ENCODE measurements at regions not wholly inside any gene's neighbourhood (a gene's known extent, or its start where the extent isn't known, plus 50 kb on each side); places are given as distances from the start of the nearest gene placed in this dataset.

DNA sequence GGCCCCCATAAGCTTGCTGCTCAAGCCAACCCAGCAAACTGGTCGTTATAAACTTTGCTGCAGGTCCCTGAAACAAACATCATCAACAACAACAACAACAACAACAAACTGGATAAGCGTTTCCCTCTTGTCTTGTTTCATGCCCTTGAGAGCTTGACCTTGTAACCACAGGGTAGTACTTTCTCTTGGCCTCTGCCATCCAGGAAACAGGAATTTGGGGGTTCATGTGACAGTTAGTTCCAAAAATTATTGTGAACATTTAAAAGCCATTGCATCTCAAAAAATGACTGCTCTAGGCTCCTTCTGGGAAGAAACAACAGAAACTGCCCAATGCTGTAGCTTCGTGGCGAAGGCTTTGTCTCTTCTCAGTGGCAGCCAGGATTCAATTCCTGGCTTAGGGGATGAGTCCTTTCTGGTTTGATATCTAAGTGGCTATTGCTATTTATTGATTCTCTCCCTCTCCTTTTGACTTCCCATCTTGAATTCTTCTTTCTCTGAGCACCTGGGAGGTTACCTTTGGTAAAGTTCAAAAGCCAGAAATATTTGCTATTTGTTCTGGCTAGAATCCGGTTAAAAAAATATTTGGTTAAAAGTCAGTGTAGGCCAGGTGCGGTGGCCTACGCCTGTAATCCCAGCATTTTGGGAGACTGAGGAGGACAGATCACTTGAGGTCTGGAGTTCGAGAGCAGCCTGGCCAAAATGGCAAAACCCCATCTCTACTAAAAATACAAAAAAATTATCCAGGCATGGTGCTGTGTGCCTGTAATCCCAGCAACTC lies 52.0 kb upstream of the CPM start:
- Histone ChIP-seq H3K4me3 (ENCODE audit: extremely low read depth in 1 of 4, insufficient read depth in 2 of 4, low read depth in 3 of 4, low read length in 4 of 4) (no peak overlapping the region), H3K9me3 (ENCODE audit: insufficient read depth in 2 of 2, low read depth in 1 of 2, low read length in 1 of 2) (peaks cover 6 to 16% of the 10 kb centered on the region in 2 experiments; a peak in 3 of 4 replicates), H3K23me2 (ENCODE audit: low read depth, low read length) (no peaks in the 10 kb centered on the region), H2BK15ac (ENCODE audit: low read length) (no peak overlapping the region), H2AK5ac (ENCODE audit: low read depth, low read length) (no peak overlapping the region), H3K36me3 (ENCODE audit: control insufficient read depth in 2 of 4, insufficient read depth in 4 of 4, low read length in 3 of 4) (no peaks in the 10 kb centered on the region), H2AFZ (ENCODE audit: low read length) (no peak overlapping the region), H3K56ac (replicated peaks; ENCODE audit: insufficient read length, low read depth, low read length) (no peak overlapping the region), H3K18ac (ENCODE audit: extremely low read depth, low read length) (no peak overlapping the region), H3K4me1 (replicated peaks in 1 of 4; ENCODE audit: control insufficient read depth in 3 of 4, insufficient read depth in 4 of 4, low read length in 3 of 4) (no peaks in the 10 kb centered on the region), H3K27ac (ENCODE audit: low read depth, low read length) (no peak overlapping the region), H3K4ac (replicated peaks; ENCODE audit: insufficient read length, low read depth, low read length) (no peak overlapping the region), H2BK120ac (replicated peaks; ENCODE audit: low read depth, low read length) (no peak overlapping the region), H3K23ac (ENCODE audit: insufficient read length) (no peak overlapping the region), H3K4me2 (ENCODE audit: insufficient read depth in 1 of 2, low read depth in 2 of 2, low read length in 2 of 2) (no peak overlapping the region), H2BK12ac (ENCODE audit: low read depth, low read length) (no peak overlapping the region), H3K14ac (ENCODE audit: insufficient read length) (no peak overlapping the region), H3K79me2 (ENCODE audit: control insufficient read depth in 1 of 2, insufficient read depth in 2 of 2, low read length in 2 of 2) (no peaks in the 10 kb centered on the region), H3K9ac (replicated peaks in 1 of 4; ENCODE audit: extremely low read depth in 1 of 4, low read depth in 3 of 4, low read length in 3 of 4) (no peak overlapping the region), H2BK5ac (ENCODE audit: low read depth, low read length) (no peak overlapping the region), H4K8ac (ENCODE audit: extremely low read depth, insufficient read depth, low read length) (no peak overlapping the region), H4K5ac (ENCODE audit: insufficient read length, low read depth, low read length) (no peak overlapping the region), H3K27me3 (replicated peaks in 1 of 4; ENCODE audit: control insufficient read depth in 3 of 4, extremely low read depth in 1 of 4, insufficient read depth in 3 of 4, low read length in 3 of 4) (no peaks in the 10 kb centered on the region), H4K91ac (replicated peaks; ENCODE audit: insufficient read length, low read length) (no peak overlapping the region), H4K20me1 (replicated peaks in 1 of 2; ENCODE audit: control insufficient read depth in 1 of 2, insufficient read depth in 2 of 2, low read length in 2 of 2) (no peaks in the 10 kb centered on the region), H3K79me1 (ENCODE audit: low read depth, low read length) (no peaks in the 10 kb centered on the region), H2BK20ac (ENCODE audit: low read length) (no peak overlapping the region)
- ChIA-PET POLR2A (ENCODE audit: partially characterized antibody) (interaction anchor here (0.6 kb wide), 1 partner anchor 22 kb away, joined by 3 read pairs; no protein-coding TSS in a partner anchor), CTCF (ENCODE audit: partially characterized antibody) (interaction anchor here (0.6 kb wide), 1 partner anchor 56 kb away, joined by 3 read pairs; no protein-coding TSS in a partner anchor)
- WGBS, 2 experiments (ENCODE audit: extremely low coverage in 1 of 2, insufficient coverage in 1 of 2, insufficient read length in 1 of 2, insufficient replicate concordance in 2 of 2, low coverage in 1 of 2, low lambda C conversion rate in 2 of 2, missing lambda C conversion rate in 1 of 2) = 91% methylated on average over 8 of the region's 8 CpGs; no CpG with 5 or more reads in 1 of the 2 experiments
- DNase-seq (ENCODE audit: low read depth in 1 of 2, low spot score in 2 of 2) (no peak), FAIRE-seq (no peak)
- no peak for TF ChIP-seq ZNF274 (IDR thresholded peaks at IDR 0.05; ENCODE audit: borderline replicate concordance, extremely low read depth, low read length)
- TF ChIP-seq CBX5 (IDR thresholded peaks at IDR 0.05; ENCODE audit: low read depth, low read length) = no peak
- no peak for TF ChIP-seq BRCA1 (IDR thresholded peaks at IDR 0.05; ENCODE audit: low read depth, low read length)
- no peak for TF ChIP-seq BCL11A (IDR thresholded peaks at IDR 0.05; ENCODE audit: low read depth in 2 of 2, low read length in 2 of 2)
- TF ChIP-seq POLR2A (IDR thresholded peaks at IDR 0.05; ENCODE audit: control extremely low read depth in 1 of 2, low read depth in 2 of 2, low read length in 2 of 2) = no peak
- no peak for TF ChIP-seq KDM5A (IDR thresholded peaks at IDR 0.05; ENCODE audit: low read length)
- no peak for TF ChIP-seq HDAC6 (IDR thresholded peaks at IDR 0.05; ENCODE audit: low read depth, low read length)
- no peak for TF ChIP-seq RXRA (IDR thresholded peaks at IDR 0.05; ENCODE audit: insufficient read depth, low read depth, low read length)
- no peak for TF ChIP-seq MAFK (IDR thresholded peaks at IDR 0.05; ENCODE audit: low read depth, low read length)
- TF ChIP-seq KDM1A (IDR thresholded peaks at IDR 0.05; ENCODE audit: borderline replicate concordance, low read length) = no peak
- TF ChIP-seq HDAC2 (IDR thresholded peaks at IDR 0.05; ENCODE audit: borderline replicate concordance in 1 of 2, low read depth in 2 of 2, low read length in 2 of 2) = no peak
- no peak for TF ChIP-seq POU5F1 (IDR thresholded peaks at IDR 0.05; ENCODE audit: low read depth, low read length)
- no peak for TF ChIP-seq JUND (IDR thresholded peaks at IDR 0.05; ENCODE audit: low read length)
